Left ventricle myocardium superior (tissue), 1 donor: ENCODE measurements at regions not wholly inside any gene's neighbourhood (a gene's known extent, or its start where the extent isn't known, plus 50 kb on each side); places are given as distances from the start of the nearest gene placed in this dataset.

ENCODE experiments used
- ATAC-seq: fragments of 200-7000 bp; cut with Tn5 transposase; one replicate; pipeline ENCODE4 v1.9.1; 2020; ENCODE audit warnings: mild to moderate bottlenecking, moderate library complexity
- DNase-seq: peaks from one replicate; pipeline ENCODE4 v3.0.0-alpha.2; 2020
- intact Hi-C: fragments of 100-400 bp; cut with micrococcal nuclease; formaldehyde crosslinking; loops from one replicate; pipeline ENCODE4 v1.11.0; 2022
- donor health status: DM: no; HTN: yes; CAD: no; lungs with severe emphysema.

DNA sequence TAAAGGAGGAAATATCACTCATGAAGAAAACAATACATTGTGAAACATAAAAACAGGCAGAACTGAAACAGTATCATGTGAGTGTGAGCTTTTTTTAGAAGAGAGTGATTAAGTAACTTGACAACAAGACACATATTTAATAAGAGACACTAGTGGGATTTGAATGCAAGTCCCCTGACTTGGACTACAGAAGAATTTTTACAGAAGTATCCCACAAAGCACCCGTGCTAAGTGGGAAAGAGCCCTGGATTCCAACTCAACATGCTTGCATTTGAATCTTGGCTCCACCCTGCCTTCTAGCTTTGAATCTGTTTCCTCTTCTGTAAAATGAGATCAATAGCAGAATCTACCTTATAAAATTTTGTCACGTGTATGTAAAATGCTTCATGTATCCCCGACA, 166.2 kb downstream of the ZNF365 start:
- DNase-seq, result no peak
- ATAC-seq, result peak; percentile 36
- intact Hi-C loops, result no loop called here

DNA sequence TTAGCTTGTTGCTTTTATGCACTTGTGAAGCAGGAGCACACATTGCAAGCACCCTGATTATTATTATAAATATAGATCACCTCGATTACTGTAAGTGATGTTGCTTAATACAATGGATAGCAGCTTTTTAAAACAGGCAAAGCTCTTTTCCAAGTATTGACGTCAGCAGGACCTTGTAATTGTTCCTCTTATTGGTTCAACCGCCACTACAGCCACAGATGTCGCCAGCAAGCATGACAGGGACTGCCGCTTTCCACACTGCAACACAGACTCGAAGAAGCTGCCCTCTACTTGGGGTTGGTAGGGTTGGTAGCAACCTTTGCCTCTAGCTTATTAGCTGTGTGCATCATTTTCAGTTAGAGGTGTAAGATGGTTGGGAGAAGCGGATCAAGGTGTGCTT, 167.6 kb downstream of the ZNF365 start:
- ATAC-seq (peak; percentile 40), DNase-seq (peak; percentile 28)
- intact Hi-C loops, result no loop called here

DNA sequence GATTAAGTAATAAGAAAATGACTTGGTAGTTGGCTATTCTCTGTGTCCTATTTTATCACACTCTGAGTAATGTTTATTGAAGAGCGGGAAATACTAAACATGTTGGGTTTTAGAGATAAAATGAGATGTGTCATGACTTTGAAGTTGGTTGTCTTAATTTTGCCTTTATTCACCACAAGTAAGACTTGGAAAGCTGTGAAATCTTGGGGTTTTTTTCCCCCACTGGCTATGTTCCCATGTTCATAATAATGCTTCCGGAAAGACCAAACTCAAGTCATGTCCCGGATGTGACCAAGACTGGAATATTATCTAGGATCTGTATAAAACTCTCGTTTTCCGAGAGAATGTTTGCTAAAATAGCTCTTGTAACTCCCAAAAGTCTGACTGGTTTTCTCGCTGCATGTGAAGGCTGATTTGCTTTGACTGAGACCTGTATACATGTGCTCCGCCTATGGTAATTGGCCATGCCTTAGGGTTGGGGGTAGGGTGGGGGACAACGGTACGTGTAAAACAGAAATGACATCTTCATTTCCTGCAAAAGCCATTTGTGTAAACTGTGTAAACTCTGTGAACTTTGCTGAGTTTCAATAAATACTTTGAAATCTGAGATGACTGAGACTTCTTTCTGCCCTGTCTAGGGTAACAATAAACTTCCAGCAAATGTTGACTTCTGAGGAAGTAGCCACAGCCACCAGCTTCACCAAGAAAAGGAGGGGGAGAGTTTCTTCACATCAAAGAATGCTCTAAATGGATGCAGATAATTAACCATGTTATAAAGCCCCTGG, 169.6 kb downstream of the ZNF365 start:
- no peak for ATAC-seq
- DNase-seq, result no peak

DNA sequence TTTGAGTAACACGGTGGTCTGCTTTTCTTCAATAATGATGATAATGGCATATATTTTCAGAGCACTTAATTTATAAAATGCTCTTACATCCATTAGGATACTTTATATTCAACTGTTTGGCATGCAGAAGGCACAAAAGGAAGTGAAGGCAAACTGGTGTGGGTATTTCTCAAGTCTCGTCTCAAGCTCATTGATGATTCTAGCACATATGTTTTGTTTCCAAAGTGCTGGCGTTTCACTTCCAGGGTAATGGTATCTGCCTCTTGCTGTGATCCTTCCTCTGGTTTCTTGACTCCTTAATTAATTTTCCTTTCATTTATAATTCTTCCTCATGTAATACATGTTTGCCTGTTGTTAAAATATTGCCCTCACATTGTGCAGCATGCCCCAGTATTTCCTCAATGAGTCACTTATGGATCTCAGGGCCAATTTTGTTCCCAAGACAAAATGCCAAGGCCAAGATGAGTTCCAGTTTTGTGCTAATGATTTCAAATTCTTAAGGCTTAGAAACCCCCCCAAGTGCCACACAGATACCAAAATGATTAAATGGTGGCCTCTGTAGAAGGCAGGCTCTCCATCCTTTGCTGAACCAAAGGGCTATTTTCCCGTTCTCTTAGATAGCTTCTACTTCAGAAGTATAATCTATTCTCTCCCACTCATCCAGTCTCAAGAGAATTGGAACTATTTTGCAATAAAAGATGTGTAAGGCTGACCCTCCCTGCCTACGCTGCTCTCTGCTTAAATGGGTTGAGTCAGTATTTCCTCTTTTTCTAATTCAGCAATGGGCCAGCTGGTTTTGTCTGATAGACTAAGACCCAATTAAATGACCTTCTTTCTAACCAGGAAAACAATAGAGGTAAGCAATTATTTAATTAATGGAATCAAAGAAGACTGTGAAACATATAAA, 171.2 kb downstream of the ZNF365 start:
- DNase-seq (peak; percentile 28), ATAC-seq (peak; percentile 95)
- intact Hi-C loops, result no loop called here

More for the DNA sequence above, 169.6 kb downstream of the ZNF365 start:
- intact Hi-C loops, result no loop called here

DNA sequence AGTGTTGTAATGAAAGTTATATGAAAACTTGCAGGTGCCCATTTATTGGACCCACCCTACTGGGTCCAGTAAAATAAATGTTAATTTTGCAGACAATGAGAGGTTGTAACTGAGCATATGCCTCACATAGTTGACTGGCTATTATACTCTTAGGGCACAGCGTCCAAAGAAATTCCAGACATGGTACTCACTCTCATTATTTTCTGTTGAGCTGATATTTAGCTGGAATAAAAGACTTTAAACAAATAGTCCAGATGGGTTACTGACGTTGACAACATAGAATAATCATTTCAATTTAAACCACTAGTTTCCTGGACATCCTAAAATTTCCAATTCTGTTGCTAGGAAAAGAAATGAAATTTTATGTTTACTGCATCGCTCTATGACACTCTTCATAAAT, 174.5 kb downstream of the ZNF365 start:
- DNase-seq, result no peak
- intact Hi-C loops, result no loop called here
- ATAC-seq, result no peak

DNA sequence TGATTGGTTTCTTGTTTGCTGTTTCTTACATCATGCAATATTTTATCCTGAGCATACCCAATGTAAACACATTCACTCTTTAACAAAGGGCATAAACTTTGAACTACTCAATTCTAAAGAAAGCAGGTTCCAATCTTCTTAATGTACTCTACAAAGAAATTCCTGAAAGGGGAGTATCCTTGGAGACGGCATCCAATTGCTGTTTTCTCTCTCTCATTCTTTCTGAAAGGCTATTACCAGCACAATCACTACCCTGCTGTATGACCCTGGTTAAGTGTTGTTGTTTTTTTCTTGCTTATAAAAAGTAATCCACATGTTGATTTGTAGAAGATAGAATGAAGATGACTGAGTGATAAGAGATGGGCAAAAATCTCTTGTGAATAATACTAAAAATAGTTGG, 176.0 kb downstream of the ZNF365 start:
- ATAC-seq, result no peak
- DNase-seq, result no peak
- intact Hi-C loops, result no loop called here

DNA sequence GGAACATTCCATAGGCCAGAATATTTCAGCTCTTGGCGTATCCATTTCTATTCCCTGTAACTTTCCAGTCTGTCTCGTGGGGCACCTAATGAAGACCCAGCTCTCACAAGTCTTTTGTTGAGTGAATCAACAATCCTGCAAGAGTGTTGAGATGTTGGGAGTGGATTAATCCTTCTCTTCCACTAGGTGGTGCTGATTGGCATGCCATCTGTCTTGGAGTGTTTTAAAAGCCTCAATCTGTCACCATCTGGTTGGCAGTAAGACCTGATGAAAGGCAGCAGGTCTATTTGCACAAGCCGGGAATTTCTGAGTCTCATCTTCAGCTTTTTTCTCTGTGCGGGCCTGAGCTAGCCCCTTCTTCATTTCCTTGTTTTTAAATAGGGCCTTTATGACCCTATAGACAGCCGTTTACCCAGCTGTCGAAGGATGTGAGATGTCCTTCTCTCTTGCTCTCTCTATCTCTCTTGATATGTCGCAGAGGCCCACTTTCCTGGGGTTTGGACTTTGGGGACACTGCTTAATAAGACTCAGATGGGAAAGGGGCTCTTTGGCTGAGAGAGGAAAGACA, 180.5 kb downstream of the ZNF365 start:
- ATAC-seq, result peak; percentile 46
- intact Hi-C loops, result no loop called here
- DNase-seq, result no peak

DNA sequence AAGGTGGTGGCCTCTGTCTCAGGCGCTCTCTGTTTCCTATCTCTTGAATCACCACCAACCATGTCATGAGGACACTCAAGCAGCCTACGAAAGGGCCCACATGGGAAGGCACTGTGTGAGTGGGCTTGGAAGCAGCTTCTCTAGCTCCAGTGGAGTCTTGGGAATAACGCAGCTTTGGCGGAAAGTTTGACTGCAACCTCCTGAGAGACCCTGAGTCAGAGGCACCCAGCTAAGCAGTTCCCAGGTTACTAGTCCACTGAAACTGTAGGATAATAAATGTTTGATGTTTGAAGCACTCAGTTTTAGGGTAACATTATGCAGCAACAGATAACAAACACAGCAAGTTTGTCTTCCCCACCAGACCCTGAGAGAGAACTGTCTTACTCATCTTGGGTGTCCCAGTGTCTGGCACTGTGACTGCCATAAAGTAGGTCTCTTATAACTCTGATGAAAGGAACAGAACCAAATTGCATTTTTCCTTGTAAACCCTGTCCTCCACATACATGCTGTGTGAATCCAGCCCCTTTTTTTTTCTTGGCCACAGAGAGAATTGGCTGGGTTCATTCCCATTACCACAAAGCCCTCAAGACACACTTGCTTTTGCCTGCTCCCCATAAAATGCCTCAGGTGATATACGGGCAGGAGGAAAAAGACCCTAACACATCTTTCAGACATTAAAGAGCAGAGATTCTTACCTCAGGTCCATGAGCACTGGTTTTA, 185.5 kb downstream of the ZNF365 start:
- intact Hi-C loops, result no loop called here
- ATAC-seq (no peak), DNase-seq (no peak)

DNA sequence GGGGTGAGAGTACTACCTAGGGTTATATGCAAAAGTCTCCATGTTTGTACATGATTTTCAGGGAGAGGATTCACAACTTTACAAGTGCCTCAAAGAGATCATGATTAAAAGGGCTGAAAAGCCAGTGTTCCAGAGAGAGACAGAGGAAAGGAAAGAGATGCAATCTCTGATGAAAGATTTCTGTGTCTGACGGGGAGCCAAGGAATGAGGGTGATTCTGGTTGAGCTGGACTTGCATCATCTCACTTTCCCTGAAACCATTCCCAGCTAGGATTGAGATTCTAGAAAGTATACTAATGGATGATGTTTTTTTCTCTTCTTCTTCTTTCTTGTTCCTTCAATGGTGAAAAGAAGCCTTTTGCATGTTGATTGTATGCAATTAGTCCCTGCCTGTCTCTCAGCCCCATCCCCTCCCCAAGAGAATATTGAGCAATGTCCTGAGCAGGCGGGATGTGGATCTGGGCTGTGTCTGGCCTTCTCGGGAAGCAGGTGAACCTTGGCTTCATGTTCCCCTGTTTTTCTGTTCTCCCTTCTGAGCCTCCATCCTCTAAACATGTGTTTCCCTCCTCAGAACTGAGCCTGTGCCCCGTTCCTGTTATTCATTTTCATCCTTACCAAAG, 186.1 kb downstream of the ZNF365 start:
- intact Hi-C loops, result no loop called here
- no peak for DNase-seq
- peak; percentile 15 for ATAC-seq

DNA sequence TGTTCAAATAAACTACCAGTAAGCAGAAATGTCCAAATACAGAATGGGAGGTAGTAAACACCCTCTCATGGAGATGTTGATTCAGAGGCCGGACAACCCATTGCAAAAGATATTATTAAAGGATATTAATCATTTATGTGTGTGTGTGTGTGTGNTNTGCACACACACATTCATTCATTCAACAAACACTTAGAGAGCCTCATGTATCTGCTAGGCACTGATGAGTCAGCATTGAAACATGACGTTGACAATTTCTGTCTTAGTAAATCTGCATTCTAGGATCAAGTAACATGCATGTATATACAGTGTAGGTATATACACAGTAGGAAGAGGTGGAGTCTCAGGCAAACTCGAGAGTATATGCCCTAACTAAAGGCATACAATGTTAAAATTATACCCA, 187.0 kb downstream of the ZNF365 start:
- intact Hi-C loops, result no loop called here
- DNase-seq, result no peak
- ATAC-seq, result no peak

DNA sequence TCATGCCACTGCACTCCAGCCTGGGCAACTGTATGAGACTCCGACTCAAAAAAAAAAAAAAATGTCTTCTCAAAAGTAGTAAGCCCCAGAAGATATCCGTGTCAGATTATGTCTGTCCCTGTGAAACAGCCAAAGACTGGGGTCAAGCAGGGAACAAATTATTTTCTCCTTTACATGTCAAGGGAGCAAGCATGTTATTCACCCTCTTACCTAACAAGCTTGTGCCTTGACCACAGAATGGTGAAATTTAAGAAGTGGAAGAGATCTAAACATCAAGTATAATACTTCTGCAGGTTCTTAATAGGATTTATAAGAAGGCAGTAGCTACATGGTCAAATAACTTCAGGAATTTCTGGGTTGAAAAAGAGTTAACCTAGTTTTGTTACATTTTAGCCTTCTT, 187.9 kb downstream of the ZNF365 start:
- DNase-seq, result no peak
- intact Hi-C loops, result no loop called here
- ATAC-seq, result no peak

DNA sequence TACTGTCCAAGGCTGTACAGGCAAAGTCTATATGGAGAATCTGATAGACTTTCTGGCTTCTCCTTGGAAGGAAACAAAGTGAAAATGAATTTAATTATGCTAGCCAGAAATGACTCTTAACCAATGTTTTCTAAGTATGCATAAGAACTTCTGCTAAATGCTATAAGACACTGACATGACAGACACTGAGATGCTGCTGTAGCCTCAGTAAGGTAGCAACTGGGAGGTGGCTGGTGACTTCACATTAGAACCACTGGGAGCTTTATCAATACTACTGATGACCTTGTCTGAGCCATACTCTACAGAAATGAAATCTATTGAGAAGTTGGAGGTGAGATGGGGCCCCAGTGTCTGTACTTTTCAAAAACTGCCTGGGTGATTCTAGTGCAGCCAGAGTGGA, 188.6 kb downstream of the ZNF365 start:
- DNase-seq, result no peak
- intact Hi-C loops, result no loop called here
- ATAC-seq, result no peak

DNA sequence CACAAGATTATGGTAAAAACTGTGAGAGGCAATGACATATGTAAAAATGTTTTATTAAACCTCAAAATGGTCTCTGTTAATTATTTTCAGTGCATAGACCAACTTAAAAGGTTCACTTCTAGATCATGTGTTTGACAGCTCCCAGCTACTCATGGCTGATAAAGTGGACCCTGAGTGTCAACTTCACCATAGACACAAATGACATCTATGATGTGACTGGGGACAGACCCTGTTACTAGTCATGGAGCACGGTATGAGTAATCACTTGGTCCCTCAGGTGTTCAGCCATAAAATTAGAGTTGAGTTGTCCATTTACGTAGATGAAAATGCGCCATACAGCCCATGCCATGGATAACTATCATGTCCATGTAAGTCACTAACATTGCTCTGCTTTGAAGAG, 199.8 kb downstream of the ZNF365 start:
- no peak for DNase-seq

DNA sequence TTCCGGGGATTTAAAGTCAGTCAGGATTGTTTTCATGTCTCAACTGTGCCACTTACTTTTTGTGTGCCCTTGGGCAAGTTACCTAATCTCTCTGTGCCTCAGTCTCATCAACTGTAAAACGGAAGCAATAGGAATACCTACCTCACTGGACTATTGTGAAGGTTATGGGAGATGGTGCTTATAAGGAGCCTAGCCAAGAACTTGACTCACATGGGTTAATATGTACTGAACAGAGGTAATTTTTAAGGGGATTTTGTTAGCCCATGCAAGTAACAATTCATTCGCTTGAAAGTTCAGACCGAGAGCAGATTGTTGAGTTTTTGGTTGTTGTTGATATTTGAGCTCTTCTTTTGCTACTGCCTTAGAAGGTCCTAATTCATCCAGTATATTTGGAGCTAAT, 202.9 kb downstream of the ZNF365 start:
- DNase-seq (no peak), ATAC-seq (no peak)

More for the DNA sequence above, 199.8 kb downstream of the ZNF365 start:
- intact Hi-C loops, result no loop called here
- ATAC-seq, result no peak

DNA sequence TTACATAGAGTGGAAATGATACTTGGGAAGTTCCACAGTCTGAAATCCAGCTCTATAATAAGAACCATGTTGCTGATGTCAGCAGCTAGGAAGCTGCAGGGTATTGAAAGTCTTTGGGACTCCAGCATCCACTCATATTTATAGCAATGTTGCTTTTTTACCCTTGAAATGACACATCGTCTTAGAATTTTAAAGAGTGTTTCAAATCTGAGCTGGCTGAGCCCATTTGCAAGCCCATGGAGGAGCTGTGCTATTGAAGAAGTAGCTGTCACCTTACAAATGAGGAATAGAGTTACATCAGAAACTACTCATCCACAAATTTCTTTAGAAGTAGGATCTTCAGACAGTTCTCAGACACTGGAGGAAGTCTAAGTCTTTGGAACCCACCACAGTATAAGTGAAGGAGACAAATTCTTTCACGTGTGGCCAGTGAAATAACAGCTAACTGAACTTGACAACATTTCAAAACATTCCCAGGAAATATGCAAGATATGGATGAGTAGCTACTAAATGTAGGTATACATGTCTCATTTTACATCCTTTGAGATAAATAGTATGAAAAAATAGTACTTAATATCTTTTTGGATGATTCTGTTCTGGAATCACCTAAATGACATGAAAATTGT, 203.6 kb downstream of the ZNF365 start:
- DNase-seq (no peak), ATAC-seq (no peak)
- intact Hi-C loops, result no loop called here

More for the DNA sequence above, 202.9 kb downstream of the ZNF365 start:
- intact Hi-C loops, result no loop called here

DNA sequence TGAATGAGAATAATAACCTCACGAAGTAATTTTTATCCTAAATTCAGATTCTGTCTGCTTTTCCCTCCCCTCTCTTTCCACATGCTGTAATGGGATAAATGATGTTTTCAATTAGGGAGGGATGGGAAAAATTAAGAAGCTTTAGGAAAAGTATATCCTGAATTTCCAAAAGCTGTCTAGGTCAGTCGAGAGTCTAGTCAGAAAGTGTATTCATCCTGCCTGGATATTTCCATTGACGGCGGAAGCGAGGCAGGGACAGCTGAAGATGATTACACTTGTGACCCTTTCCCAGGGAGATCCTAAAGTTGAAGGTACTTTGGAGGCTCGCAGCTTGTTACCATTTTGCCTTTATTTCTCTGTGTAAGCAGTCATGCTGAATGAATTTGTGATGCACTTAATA, 204.1 kb downstream of the ZNF365 start:
- no peak for DNase-seq
- intact Hi-C loops, result no loop called here
- ATAC-seq, result no peak

DNA sequence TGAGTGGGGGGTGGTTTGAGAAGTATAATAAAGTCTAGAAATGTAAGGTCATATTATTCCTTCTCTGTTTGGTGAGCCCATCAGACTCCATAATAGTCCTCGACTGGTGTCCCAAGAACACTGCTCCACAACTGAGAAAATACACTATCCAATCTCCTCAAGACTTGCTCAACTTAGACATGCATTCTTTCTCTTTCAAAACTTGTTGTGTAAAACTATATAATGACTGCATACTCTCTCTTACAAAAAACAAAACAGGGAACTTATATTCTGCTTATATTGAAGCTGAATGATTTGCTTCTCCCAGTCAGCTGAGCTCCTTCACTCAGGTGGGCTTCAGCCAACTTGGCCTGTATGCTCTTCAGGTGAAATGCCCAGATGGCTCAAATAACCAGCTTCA, 204.7 kb downstream of the ZNF365 start:
- no peak for ATAC-seq
- intact Hi-C loops, result no loop called here
- no peak for DNase-seq

DNA sequence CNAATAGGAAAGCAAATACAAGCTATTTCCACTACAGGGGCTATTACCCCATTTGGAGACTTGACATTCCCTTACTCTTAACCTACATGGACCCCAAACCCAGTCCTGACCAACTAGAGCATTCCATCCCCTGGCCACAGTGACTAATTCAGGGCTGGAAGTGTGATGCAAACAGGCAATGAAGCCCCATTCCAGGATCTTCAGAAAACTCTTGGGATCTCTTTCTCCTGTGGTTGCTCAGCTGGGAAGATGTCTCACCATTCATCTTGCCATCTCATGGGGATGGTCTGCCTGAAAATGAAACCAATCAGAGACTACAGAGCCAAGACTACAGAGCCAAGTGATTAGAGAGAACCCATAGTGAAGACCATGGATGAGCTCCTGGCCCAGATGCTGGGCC, 206.2 kb downstream of the ZNF365 start:
- intact Hi-C loops, result no loop called here
- ATAC-seq (no peak), DNase-seq (no peak)

DNA sequence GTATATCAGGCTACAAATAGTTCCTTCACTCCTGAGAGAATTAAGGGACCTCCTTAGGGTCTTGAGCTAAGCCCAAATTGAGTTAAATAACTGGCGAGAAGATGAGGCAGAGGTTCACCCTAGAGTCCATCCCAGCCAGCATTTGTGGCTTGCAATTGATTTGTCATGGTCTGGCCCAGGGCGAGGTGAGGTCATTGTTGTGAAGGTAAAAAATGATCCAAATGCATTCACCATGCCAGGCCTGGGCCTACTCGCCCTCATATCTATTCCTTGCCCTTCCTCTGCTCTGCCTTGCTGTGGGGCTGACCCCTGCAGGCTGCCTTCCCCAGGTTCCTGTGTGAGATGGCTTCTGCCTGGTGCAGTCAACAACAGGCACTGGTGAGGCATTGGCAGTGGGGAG, 207.2 kb downstream of the ZNF365 start:
- DNase-seq, result peak; percentile 32
- peak; percentile 5 for ATAC-seq
- intact Hi-C loops, result no loop called here
